GM12872 (cell line): ENCODE measurements at regions not wholly inside any gene's neighbourhood (a gene's known extent, or its start where the extent isn't known, plus 50 kb on each side); places are given as distances from the start of the nearest gene placed in this dataset.

Source experiments
- CTCF ChIP-seq: IDR thresholded peaks from 3 replicates; pipeline ENCODE4 v1.5.1; 2011; ENCODE audit warnings: low read depth, mild to moderate bottlenecking, low read length, moderate library complexity; ENCODE audit not compliant: insufficient read depth

- no peak for TF ChIP-seq CTCF
Measured at GRCh38 chr5:98986587-98986986, 57.8 kb upstream of the CHD1 start.

GRCh38 chr5:98982880-98983279 is 54.1 kb upstream of the CHD1 start:
- TF ChIP-seq CTCF: no peak
